ENCODE measurements at regions not wholly inside any gene's neighbourhood (a gene's known extent, or its start where the extent isn't known, plus 50 kb on each side); places are given as distances from the start of the nearest gene placed in this dataset.

DNA sequence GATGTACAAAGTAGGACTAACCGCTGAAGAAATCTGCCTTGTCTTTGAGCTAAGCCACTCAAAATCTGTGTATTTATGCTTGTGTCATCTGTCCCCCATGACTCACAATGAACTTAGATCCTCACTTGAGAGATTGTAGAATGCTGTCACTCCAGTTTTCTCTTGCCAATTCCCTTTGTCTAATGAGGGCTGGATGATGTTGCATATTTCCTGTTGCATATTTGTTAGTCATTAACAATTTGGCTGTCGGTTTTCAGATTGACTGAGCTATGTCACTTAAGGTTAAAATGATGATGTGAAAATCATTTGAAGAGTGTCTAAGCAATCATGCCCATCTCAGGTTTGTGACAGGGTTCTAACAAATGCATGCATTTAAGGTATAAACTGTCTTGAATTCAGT is 481.7 kb downstream of the CDH10 start:
- Histone ChIP-seq H2AFZ (ENCODE audit: low read length) (no peak overlapping the region), H3K9me3 (ENCODE audit: low read length) (no peaks in the 10 kb centered on the region; the same call in 1 of the 2 replicates), H3K4me1 (ENCODE audit: insufficient read depth, low read length) (no peaks in the 10 kb centered on the region), H3K79me2 (ENCODE audit: insufficient read depth, low read length) (no peaks in the 10 kb centered on the region), H3K36me3 (replicated peaks in 1 of 2; ENCODE audit: control insufficient read depth in 1 of 2, insufficient read depth in 2 of 2, low read length in 2 of 2) (no peaks in the 10 kb centered on the region), H3K4me2 (ENCODE audit: low read depth, low read length) (no peak overlapping the region), H3K27ac (ENCODE audit: extremely low read length, insufficient read depth, low read length) (no peak overlapping the region), H3K9ac (ENCODE audit: insufficient read depth, low read depth, low read length) (no peak overlapping the region), H3K27me3 (ENCODE audit: control insufficient read depth in 1 of 2, insufficient read depth in 2 of 2, low read length in 2 of 2) (no peaks in the 10 kb centered on the region), H3K4me3 (replicated peaks in 1 of 3; ENCODE audit: insufficient read depth in 1 of 3, low read depth in 2 of 3, low read length in 3 of 3) (no peak overlapping the region), H4K20me1 (ENCODE audit: insufficient read depth, low read length) (no peaks in the 10 kb centered on the region)
- DNase-seq (ENCODE audit: low spot score) (no peak), ATAC-seq (no peak), FAIRE-seq (no peak)
- intact Hi-C loops (cut with micrococcal nuclease; ENCODE audit: unreplicated experiment) = no loop called here
- CTCF ChIA-PET (ENCODE audit: low intra/inter-chr PET ratio, low total read pairs) = no interaction called here
- TF ChIP-seq, protein P1, sequence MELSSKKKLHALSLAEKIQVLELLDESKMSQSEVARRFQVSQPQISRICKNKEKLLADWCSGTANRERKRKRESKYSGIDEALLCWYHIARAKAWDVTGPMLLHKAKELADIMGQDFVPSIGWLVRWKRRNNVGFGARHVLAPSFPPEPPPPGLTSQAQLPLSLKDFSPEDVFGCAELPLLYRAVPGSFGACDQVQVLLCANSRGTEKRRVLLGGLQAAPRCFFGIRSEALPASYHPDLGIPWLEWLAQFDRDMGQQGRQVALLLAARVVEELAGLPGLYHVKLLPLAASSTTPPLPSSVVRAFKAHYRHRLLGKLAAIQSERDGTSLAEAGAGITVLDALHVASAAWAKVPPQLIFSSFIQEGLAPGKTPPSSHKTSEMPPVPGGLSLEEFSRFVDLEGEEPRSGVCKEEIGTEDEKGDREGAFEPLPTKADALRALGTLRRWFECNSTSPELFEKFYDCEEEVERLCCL (CRISPR knock-in tag; IDR thresholded peaks at IDR 0.05; ENCODE audit: borderline replicate concordance) = no peak
- TF ChIP-seq PHF21A (CRISPR knock-in tag; IDR thresholded peaks at IDR 0.05) = no peak
- in situ Hi-C loops (cut with HindIII; ENCODE audit: extremely low pct_ligation_motif_present, low pct_unique_long_range_greater_than_20kb) = no loop called here
- no TSS peak for BruUV-seq (replicated peaks)
- 8% methylated on average over 2 of the region's 2 CpGs for WGBS (ENCODE audit: low lambda C conversion rate)
- POLR2A ChIA-PET = no interaction called here

DNA sequence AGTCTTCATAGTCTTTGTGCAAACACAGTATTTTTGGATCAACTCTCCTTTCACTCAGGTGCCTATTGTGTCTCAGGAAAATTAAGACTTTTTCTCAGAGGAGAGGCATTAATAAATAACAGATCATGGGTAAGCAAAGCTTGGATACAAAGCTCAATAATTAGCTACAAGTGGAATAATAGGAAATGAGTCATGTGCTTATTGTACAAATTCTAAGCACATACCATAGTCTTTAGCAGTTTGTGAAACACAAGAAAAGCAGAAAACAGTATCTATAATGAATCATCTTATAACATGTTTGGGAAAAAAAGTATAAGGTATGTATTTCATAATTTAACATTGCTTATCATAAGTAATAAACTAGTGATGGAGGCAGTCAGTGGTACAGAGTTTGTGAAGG is 477.0 kb downstream of the CDH10 start:
- H3K79me2 ChIP-seq (ENCODE audit: insufficient read depth, low read length) = no peaks in the 10 kb centered on the region
- peaks cover 6% of the 10 kb centered on the region; the same call in 1 of the 2 replicates for H3K9me3 ChIP-seq (ENCODE audit: low read length)
- intact Hi-C loops (cut with micrococcal nuclease; ENCODE audit: unreplicated experiment) = no loop called here
- H3K27me3 ChIP-seq (ENCODE audit: control insufficient read depth in 1 of 2, insufficient read depth in 2 of 2, low read length in 2 of 2) = no peaks in the 10 kb centered on the region
- no peak overlapping the region for H2AFZ ChIP-seq (ENCODE audit: low read length)
- no peaks in the 10 kb centered on the region for H3K4me1 ChIP-seq (ENCODE audit: insufficient read depth, low read length)
- H3K4me2 ChIP-seq (ENCODE audit: low read depth, low read length) = no peak overlapping the region
- in situ Hi-C loops (cut with HindIII; ENCODE audit: extremely low pct_ligation_motif_present, low pct_unique_long_range_greater_than_20kb) = no loop called here
- ChIA-PET POLR2A (no interaction called here), CTCF (ENCODE audit: low intra/inter-chr PET ratio, low total read pairs) (no interaction called here)
- no TSS peak for BruUV-seq (replicated peaks)
- no peak overlapping the region for H3K4me3 ChIP-seq (replicated peaks in 1 of 3; ENCODE audit: insufficient read depth in 1 of 3, low read depth in 2 of 3, low read length in 3 of 3)
- no peaks in the 10 kb centered on the region for H3K36me3 ChIP-seq (replicated peaks in 1 of 2; ENCODE audit: control insufficient read depth in 1 of 2, insufficient read depth in 2 of 2, low read length in 2 of 2)
- ATAC-seq (no peak), DNase-seq (ENCODE audit: low spot score) (no peak), FAIRE-seq (no peak)
- no peaks in the 10 kb centered on the region for H4K20me1 ChIP-seq (ENCODE audit: insufficient read depth, low read length)
- no peak overlapping the region for H3K27ac ChIP-seq (ENCODE audit: extremely low read length, insufficient read depth, low read length)
- no peak overlapping the region for H3K9ac ChIP-seq (ENCODE audit: insufficient read depth, low read depth, low read length)
- TF ChIP-seq ZNF446 (CRISPR knock-in tag; IDR thresholded peaks at IDR 0.05) (no peak), CENPX (CRISPR knock-in tag; IDR thresholded peaks at IDR 0.05) (no peak), ZNF136 (CRISPR knock-in tag; IDR thresholded peaks at IDR 0.05; ENCODE audit: low read depth) (no peak), ZBTB1 (CRISPR knock-in tag; IDR thresholded peaks at IDR 0.05; ENCODE audit: borderline replicate concordance) (no peak), SP2 (CRISPR knock-in tag; IDR thresholded peaks at IDR 0.05) (no peak), NFE2L1 (CRISPR knock-in tag; IDR thresholded peaks at IDR 0.05; ENCODE audit: borderline replicate concordance) (no peak), ZNF547 (CRISPR knock-in tag; IDR thresholded peaks at IDR 0.05) (no peak), ZNF589 (CRISPR knock-in tag; conservative IDR thresholded peaks at IDR 0.05) (no peak), ZNF841 (CRISPR knock-in tag; IDR thresholded peaks at IDR 0.05; ENCODE audit: borderline replicate concordance) (no peak), GZF1 (CRISPR knock-in tag; IDR thresholded peaks at IDR 0.05) (no peak), ZNF761 (CRISPR knock-in tag; conservative IDR thresholded peaks at IDR 0.05) (no peak)
- TF ChIP-seq, protein P2, sequence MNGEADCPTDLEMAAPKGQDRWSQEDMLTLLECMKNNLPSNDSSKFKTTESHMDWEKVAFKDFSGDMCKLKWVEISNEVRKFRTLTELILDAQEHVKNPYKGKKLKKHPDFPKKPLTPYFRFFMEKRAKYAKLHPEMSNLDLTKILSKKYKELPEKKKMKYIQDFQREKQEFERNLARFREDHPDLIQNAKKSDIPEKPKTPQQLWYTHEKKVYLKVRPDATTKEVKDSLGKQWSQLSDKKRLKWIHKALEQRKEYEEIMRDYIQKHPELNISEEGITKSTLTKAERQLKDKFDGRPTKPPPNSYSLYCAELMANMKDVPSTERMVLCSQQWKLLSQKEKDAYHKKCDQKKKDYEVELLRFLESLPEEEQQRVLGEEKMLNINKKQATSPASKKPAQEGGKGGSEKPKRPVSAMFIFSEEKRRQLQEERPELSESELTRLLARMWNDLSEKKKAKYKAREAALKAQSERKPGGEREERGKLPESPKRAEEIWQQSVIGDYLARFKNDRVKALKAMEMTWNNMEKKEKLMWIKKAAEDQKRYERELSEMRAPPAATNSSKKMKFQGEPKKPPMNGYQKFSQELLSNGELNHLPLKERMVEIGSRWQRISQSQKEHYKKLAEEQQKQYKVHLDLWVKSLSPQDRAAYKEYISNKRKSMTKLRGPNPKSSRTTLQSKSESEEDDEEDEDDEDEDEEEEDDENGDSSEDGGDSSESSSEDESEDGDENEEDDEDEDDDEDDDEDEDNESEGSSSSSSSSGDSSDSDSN (CRISPR knock-in tag; IDR thresholded peaks at IDR 0.05) = no peak
- TF ChIP-seq, protein P3, sequence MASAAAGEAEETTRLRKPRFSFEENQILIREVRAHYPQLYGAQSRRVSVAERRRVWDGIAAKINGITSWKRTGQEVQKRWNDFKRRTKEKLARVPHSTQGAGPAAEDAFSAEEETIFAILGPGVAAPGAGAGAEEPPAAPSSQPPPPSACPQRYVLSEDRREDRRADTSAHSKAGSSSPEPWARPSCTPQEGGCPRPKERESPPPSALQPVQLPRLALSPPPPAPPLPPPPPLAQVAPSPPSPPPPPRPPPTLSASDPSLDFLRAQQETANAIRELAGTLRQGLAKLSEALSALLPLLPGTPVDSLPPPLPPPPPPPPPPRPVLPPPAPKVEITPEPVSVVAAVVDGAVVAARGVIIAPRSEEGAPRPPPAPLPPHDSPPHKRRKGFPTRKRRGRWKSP (CRISPR knock-in tag; IDR thresholded peaks at IDR 0.05) = no peak

All from HepG2 (cell line).